ENCODE measurements at regions not wholly inside any gene's neighbourhood (a gene's known extent, or its start where the extent isn't known, plus 50 kb on each side); places are given as distances from the start of the nearest gene placed in this dataset.

- peak; percentile 92 for ATAC-seq
- TF ChIP-seq ZFP3 (CRISPR knock-in tag; IDR thresholded peaks at IDR 0.05) (0 out of 2 replicates have a peak, but pooled peaks have one; percentile 36), ZNF8 (CRISPR knock-in tag; IDR thresholded peaks at IDR 0.05) (no peak), ZNF70 (CRISPR knock-in tag; IDR thresholded peaks at IDR 0.05) (no peak), SNAI2 (CRISPR knock-in tag; IDR thresholded peaks at IDR 0.05) (no peak)
Observed at GRCh38 chr15:92714477-92715401, 59.2 kb upstream of the FAM174B start.

GRCh38 chr15:92715758-92716157 is 60.2 kb upstream of the FAM174B start:
- no peak for TF ChIP-seq ZNF565 (CRISPR knock-in tag; conservative IDR thresholded peaks at IDR 0.05; ENCODE audit: low read depth)
- TF ChIP-seq ZNF8 (CRISPR knock-in tag; IDR thresholded peaks at IDR 0.05) = no peak
- no peak for TF ChIP-seq ZNF70 (CRISPR knock-in tag; IDR thresholded peaks at IDR 0.05)
- TF ChIP-seq ZFP3 (CRISPR knock-in tag; IDR thresholded peaks at IDR 0.05) = no peak
- TF ChIP-seq ARNTL (CRISPR knock-in tag; IDR thresholded peaks at IDR 0.05; ENCODE audit: borderline replicate concordance, low read depth) = no peak
- no peak for TF ChIP-seq BACH2 (CRISPR knock-in tag; IDR thresholded peaks at IDR 0.05; ENCODE audit: borderline replicate concordance)
- no peak for TF ChIP-seq OSR1 (CRISPR knock-in tag; IDR thresholded peaks at IDR 0.05)
- no peak for TF ChIP-seq ZC3H10 (CRISPR knock-in tag; IDR thresholded peaks at IDR 0.05)
- no peak for TF ChIP-seq PPARA (CRISPR knock-in tag; IDR thresholded peaks at IDR 0.05; ENCODE audit: borderline replicate concordance)
- TF ChIP-seq SNAI2 (CRISPR knock-in tag; IDR thresholded peaks at IDR 0.05) = no peak
- no peak for TF ChIP-seq POU6F1 (CRISPR knock-in tag; IDR thresholded peaks at IDR 0.05; ENCODE audit: borderline replicate concordance, low read depth)
- no peak for TF ChIP-seq TCF4 (CRISPR knock-in tag; IDR thresholded peaks at IDR 0.05; ENCODE audit: borderline replicate concordance)
- no peak for TF ChIP-seq CREB5 (CRISPR knock-in tag; IDR thresholded peaks at IDR 0.05; ENCODE audit: low read depth)
- TF ChIP-seq TOX (CRISPR knock-in tag; IDR thresholded peaks at IDR 0.05; ENCODE audit: borderline replicate concordance) = no peak
- TF ChIP-seq RARB (CRISPR knock-in tag; IDR thresholded peaks at IDR 0.05) = no peak
- no peak for TF ChIP-seq CSRNP3 (CRISPR knock-in tag; IDR thresholded peaks at IDR 0.05)
- no peak for ATAC-seq

- no peak for ATAC-seq
- TF ChIP-seq TCF4 (CRISPR knock-in tag; IDR thresholded peaks at IDR 0.05; ENCODE audit: borderline replicate concordance) (no peak), SNAI2 (CRISPR knock-in tag; IDR thresholded peaks at IDR 0.05) (no peak), CREB5 (CRISPR knock-in tag; IDR thresholded peaks at IDR 0.05; ENCODE audit: low read depth) (no peak), PATZ1 (CRISPR knock-in tag; IDR thresholded peaks at IDR 0.05; ENCODE audit: borderline replicate concordance) (no peak), ZC3H10 (CRISPR knock-in tag; IDR thresholded peaks at IDR 0.05) (no peak), GLIS3 (CRISPR knock-in tag; IDR thresholded peaks at IDR 0.05) (no peak), BACH2 (CRISPR knock-in tag; IDR thresholded peaks at IDR 0.05; ENCODE audit: borderline replicate concordance) (no peak), TOX (CRISPR knock-in tag; IDR thresholded peaks at IDR 0.05; ENCODE audit: borderline replicate concordance) (no peak), ESRRG (CRISPR knock-in tag; IDR thresholded peaks at IDR 0.05) (no peak), ARNTL (CRISPR knock-in tag; IDR thresholded peaks at IDR 0.05; ENCODE audit: borderline replicate concordance, low read depth) (no peak), POU6F1 (CRISPR knock-in tag; IDR thresholded peaks at IDR 0.05; ENCODE audit: borderline replicate concordance, low read depth) (no peak), RARB (CRISPR knock-in tag; IDR thresholded peaks at IDR 0.05) (no peak), OSR1 (CRISPR knock-in tag; IDR thresholded peaks at IDR 0.05) (no peak)
Observed at GRCh38 chr15:92719021-92719420, 63.4 kb upstream of the FAM174B start.

Measured in SK-N-SH treated with all-trans-retinoic acid at 6 μM for 48 hours (cell line).